Vagina (tissue), 2 donors: ENCODE measurements at regions not wholly inside any gene's neighbourhood (a gene's known extent, or its start where the extent isn't known, plus 50 kb on each side); places are given as distances from the start of the nearest gene placed in this dataset.
"Not testable (repeated sequence)": the region's sequence is repeated elsewhere in the genome, so short reads cannot be mapped to it uniquely, and the experiment has no call there.

ENCODE experiments used
- DNase-seq, 2 donors: peaks; one replicate each; pipeline ENCODE4 v3.0.0-alpha.2; 2017; ENCODE audit errors: extremely low spot score in 2 of 2
- H3K27ac ChIP-seq: fragments of 200-600 bp; sonication (generic); one replicate; pipeline ENCODE4 v1.5.1; 2019
- H3K27me3 ChIP-seq: fragments of 200-600 bp; sonication (generic); one replicate; pipeline ENCODE4 v1.5.1; 2019
- H3K36me3 ChIP-seq, 2 donors: fragments of 200-600 bp; sonication (generic); one replicate each; pipeline ENCODE4 v1.5.1; 2017 to 2019
- H3K4me1 ChIP-seq: fragments of 200-600 bp; sonication (generic); one replicate; pipeline ENCODE4 v1.5.1; 2019
- H3K4me3 ChIP-seq, 2 donors: fragments of 200-600 bp; sonication (generic); 1 replicate in 1 of 2; 2 replicates in 1 of 2; pipeline ENCODE4 v1.5.1; 2016 to 2019
- H3K9me3 ChIP-seq: fragments of 200-600 bp; sonication (generic); one replicate; pipeline ENCODE4 v1.5.1; 2019
- POLR2A ChIP-seq, 2 donors: fragments of 450-650 bp; IDR thresholded peaks; one replicate each; pipeline ENCODE4 v1.6.1; 2017; ENCODE audit warnings: antibody characterized with exemption in 2 of 2, mild to moderate bottlenecking in 2 of 2, moderate library complexity in 2 of 2
- POLR2AphosphoS5 ChIP-seq, 2 donors: sonication (generic); formaldehyde crosslinking; IDR thresholded peaks; one replicate each; pipeline ENCODE4 v1.9.0; 2017; ENCODE audit warnings: antibody characterized with exemption in 2 of 2, mild to moderate bottlenecking in 2 of 2, low read depth in 1 of 2; ENCODE audit not compliant: insufficient read depth in 1 of 2
- intact Hi-C: fragments of 100-400 bp; cut with DNase I; formaldehyde crosslinking; loops from one replicate; pipeline ENCODE4 v1.15.1; 2023
- TF ChIP-seq, protein P1 (sequence below), 3 experiments: fragments of 450-650 bp in 2 of 3; fragments of 200-600 bp in 1 of 3; sonication (generic) in 1 of 3; IDR thresholded peaks; one replicate each; pipeline ENCODE4 v1.5.1; 2017 to 2019; ENCODE audit warnings: antibody characterized with exemption in 3 of 3, mild to moderate bottlenecking in 2 of 3, moderate library complexity in 2 of 3

DNA sequence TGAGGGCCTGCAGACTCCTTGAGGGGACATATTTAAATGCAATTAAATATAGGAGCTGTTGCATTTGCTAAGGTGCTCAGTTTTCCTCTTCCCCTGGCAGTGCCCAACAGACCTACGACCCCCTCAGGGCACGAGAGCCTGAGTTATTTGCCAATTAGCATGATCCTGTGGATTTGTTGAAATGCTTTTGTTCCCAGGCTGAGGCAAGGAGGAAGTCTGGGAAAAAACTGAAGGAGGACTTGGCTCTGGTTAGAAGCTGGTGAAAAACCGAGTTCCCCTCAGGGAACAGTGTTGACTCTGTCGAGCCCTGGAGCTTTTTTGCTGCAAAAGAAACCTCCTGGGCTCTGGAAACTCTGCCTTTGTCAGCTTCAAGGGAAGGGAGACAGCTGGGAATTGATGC, 103.6 kb upstream of the SHB start:
- TF ChIP-seq, protein P1, sequence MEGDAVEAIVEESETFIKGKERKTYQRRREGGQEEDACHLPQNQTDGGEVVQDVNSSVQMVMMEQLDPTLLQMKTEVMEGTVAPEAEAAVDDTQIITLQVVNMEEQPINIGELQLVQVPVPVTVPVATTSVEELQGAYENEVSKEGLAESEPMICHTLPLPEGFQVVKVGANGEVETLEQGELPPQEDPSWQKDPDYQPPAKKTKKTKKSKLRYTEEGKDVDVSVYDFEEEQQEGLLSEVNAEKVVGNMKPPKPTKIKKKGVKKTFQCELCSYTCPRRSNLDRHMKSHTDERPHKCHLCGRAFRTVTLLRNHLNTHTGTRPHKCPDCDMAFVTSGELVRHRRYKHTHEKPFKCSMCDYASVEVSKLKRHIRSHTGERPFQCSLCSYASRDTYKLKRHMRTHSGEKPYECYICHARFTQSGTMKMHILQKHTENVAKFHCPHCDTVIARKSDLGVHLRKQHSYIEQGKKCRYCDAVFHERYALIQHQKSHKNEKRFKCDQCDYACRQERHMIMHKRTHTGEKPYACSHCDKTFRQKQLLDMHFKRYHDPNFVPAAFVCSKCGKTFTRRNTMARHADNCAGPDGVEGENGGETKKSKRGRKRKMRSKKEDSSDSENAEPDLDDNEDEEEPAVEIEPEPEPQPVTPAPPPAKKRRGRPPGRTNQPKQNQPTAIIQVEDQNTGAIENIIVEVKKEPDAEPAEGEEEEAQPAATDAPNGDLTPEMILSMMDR (IDR thresholded peaks at IDR 0.05): no peak
- TF ChIP-seq POLR2AphosphoS5 (IDR thresholded peaks at IDR 0.05; ENCODE audit: insufficient read depth in 1 of 2, low read depth in 1 of 2) (no peak), POLR2A (IDR thresholded peaks at IDR 0.05) (no peak)
- H3K9me3 ChIP-seq: no peaks in the 10 kb centered on the region
- H3K27ac ChIP-seq: no peak overlapping the region
- intact Hi-C loops: no loop called here
- H3K4me1 ChIP-seq: no peaks in the 10 kb centered on the region
- no peak for DNase-seq
- H3K27me3 ChIP-seq: no peaks in the 10 kb centered on the region
- no peak overlapping the region for H3K4me3 ChIP-seq
- no peaks in the 10 kb centered on the region for H3K36me3 ChIP-seq

DNA sequence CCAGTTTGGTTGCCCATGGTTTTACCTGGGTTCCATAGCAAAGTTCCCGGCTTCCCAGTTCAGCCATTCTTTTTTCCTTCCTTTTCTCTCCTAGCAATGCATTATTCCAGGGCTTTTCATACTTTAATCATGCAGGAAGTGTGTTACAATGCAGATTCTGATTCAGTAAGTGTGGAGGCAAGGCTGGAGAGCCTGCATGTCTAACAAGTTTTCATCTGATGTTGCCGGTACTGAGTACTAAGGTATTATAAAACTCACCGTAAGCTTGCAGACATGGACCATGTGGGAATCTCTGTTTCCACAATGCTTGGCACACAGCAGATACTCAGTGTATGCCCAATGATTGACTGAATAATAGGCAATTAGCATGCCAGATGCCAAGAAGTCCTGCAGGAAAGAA, 102.9 kb upstream of the SHB start:
- no peak overlapping the region for H3K27ac ChIP-seq
- H3K4me1 ChIP-seq: no peaks in the 10 kb centered on the region
- H3K27me3 ChIP-seq: no peaks in the 10 kb centered on the region
- H3K4me3 ChIP-seq: no peak overlapping the region
- no peaks in the 10 kb centered on the region for H3K36me3 ChIP-seq
- TF ChIP-seq POLR2AphosphoS5 (IDR thresholded peaks at IDR 0.05; ENCODE audit: insufficient read depth in 1 of 2, low read depth in 1 of 2) (no peak), POLR2A (IDR thresholded peaks at IDR 0.05) (no peak)
- TF ChIP-seq, protein P1 (IDR thresholded peaks at IDR 0.05): no peak
- intact Hi-C loops: no loop called here
- H3K9me3 ChIP-seq: no peaks in the 10 kb centered on the region
- peak in 1 of 2 donors; percentile 40 for DNase-seq

DNA sequence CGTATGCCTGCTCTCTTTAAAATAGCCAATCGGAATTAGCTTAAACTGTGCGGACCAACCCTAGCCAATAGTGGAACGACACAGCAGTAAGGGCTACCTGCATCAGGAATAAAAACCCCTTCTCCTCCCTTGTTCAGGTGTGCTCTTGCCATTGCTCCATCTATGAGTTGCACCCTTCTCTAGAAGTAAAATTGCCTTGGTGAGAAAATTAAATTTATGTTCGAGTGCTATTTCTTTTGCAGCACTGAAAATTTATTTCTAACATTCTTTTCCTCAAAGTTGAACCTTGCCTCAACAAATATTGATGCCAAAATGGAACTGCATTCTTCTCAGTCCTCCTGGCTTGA, 102.5 kb upstream of the SHB start:
- intact Hi-C loops: no loop called here
- no peaks in the 10 kb centered on the region for H3K9me3 ChIP-seq
- DNase-seq: no peak
- no peaks in the 10 kb centered on the region for H3K4me1 ChIP-seq
- no peaks in the 10 kb centered on the region for H3K27me3 ChIP-seq
- H3K36me3 ChIP-seq: no peaks in the 10 kb centered on the region
- no peak overlapping the region for H3K27ac ChIP-seq
- TF ChIP-seq POLR2AphosphoS5 (IDR thresholded peaks at IDR 0.05; ENCODE audit: insufficient read depth in 1 of 2, low read depth in 1 of 2) (no peak), POLR2A (IDR thresholded peaks at IDR 0.05) (no peak)
- TF ChIP-seq, protein P1 (IDR thresholded peaks at IDR 0.05): no peak
- no peak overlapping the region for H3K4me3 ChIP-seq

DNA sequence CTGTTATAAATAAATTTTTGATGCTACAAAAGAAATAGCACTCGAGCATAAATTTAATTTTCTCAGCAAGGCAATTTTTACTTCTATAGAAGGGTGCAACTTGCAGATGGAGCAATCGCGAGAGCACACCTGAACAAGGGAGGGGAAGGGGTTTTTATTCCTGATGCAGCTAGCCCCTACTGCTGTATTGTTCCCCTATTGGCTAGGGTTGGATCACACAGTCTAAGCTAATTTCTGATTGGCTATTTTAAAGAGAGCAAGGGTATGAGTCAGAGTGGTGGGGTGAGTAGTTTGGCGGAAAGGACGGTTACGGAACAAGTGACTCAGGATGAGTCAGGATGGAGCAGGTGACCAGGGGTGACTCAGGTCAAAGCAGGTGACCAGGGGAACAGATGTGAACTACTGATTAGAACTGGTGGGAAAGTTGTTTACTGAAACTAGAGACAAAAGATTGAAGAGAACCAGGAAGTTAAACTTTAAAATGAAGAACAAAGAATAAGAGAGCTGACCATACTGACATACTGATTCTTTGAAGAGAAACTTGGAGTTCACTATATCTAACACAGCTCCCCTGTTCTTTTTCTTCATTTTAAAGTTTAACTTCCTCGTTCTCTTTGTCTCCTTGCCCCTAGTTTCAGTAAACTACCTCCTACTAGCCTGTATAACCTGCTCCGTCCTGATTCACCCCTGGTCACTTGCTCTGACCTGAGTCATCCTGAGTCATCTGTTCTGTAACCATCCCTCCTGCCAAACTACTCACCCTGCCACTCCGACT, 101.9 kb upstream of the SHB start:
- intact Hi-C loops, H3K4me1 ChIP-seq, H3K27me3 ChIP-seq, H3K9me3 ChIP-seq, H3K4me3 ChIP-seq, H3K36me3 ChIP-seq, H3K27ac ChIP-seq: not testable (repeated sequence)
- peak in 1 of 2 donors; percentile 44 for DNase-seq

DNA sequence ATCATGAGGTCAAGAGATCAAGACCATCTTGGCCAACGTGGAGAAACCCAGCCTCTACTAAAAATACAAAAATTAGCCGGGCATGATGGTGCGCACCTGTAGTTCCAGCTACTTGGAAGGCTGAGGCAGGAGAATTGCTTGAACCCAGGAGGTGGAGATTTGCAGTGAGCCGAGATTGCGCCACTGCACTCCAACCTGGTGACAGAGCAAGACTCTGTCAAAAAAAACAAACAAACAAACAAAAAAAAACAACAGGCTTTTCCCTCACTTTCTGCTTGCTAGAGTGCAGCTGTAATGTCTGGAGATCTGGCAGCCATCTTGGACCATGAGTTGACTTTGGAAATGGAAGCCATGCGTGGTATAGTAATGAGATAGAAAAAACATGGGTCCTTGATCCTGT, 101.1 kb upstream of the SHB start:
- H3K9me3 ChIP-seq, H3K4me1 ChIP-seq, H3K36me3 ChIP-seq, DNase-seq, H3K4me3 ChIP-seq, intact Hi-C loops, H3K27ac ChIP-seq, H3K27me3 ChIP-seq: not testable (repeated sequence)

DNA sequence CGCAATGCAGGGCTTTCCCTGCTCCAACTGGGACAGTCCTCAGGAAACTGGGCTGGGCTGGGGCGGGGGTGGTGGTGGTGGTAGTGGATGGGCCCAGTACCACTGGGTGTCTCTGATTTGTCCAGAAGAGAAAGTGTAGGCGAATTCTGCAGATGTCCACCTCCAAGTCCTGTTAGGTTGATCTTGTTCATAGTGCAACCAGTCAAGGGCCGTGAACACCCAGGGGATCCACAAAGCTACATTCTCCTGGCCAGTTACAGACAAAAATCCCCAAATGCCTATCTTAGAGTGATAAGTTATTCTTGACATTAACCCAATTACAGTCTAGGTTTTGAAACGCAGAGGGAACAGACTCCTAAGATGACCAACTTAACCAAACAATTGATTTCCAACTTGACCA, 97.5 kb upstream of the SHB start:
- H3K27ac ChIP-seq: no peak overlapping the region
- TF ChIP-seq, protein P1 (IDR thresholded peaks at IDR 0.05): no peak
- no peak for TF ChIP-seq POLR2AphosphoS5 (IDR thresholded peaks at IDR 0.05; ENCODE audit: insufficient read depth in 1 of 2, low read depth in 1 of 2)
- TF ChIP-seq POLR2A (IDR thresholded peaks at IDR 0.05): no peak
- peaks cover 7% of the 10 kb centered on the region for H3K4me1 ChIP-seq
- DNase-seq: peak in 1 of 2 donors; percentile 70
- H3K4me3 ChIP-seq: no peak overlapping the region
- H3K36me3 ChIP-seq: no peaks in the 10 kb centered on the region
- H3K27me3 ChIP-seq: no peaks in the 10 kb centered on the region
- intact Hi-C loops: no loop called here
- no peaks in the 10 kb centered on the region for H3K9me3 ChIP-seq
